HG02938 (cell line): ENCODE measurements at regions not wholly inside any gene's neighbourhood (a gene's known extent, or its start where the extent isn't known, plus 50 kb on each side); places are given as distances from the start of the nearest gene placed in this dataset.

Experiments
- ATAC-seq: cut with Tn5 transposase; IDR thresholded peaks from one replicate; pipeline ENCODE4 v1.9.1; 2021; ENCODE audit warnings: mild to moderate bottlenecking, moderate library complexity; ENCODE audit not compliant: unreplicated experiment

DNA sequence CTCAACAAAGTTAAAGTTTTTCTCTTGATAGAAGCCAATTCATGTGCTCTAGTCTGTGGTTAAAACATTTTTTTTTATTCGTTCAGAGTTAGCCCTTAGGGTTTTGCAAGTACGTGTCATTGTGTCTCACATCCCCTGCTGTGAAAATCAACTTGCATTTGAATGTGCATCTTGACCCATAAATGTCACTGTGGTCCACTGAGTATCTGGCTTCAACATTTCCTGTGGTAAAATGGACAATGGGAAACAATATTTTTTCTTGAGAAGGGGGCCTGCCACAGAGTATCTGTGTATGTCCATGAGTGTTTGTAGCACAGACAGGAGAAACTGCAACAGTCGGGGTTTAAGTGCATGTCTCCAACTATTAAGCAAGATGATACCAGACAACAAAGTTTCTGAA lies 554.8 kb upstream of the TENM3 start:
- no peak for ATAC-seq

DNA sequence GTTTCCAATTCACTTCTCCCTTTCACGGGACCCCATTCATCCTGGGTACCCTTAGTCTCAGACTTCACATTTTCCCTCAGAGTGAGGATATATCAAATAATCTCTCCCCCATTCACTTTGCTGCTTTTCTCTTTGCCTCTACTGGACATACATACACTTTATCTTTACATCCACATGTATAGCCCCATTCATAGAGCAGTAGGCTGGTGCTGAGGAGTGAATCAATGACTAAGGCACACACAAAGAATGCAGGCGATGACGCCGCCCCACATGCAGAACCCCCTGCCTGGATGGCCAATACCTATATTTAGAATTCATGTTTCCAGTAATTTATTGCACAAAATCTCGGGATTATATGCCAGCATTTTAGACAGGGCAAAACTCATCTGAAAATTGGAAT lies 554.3 kb upstream of the TENM3 start:
- ATAC-seq = no peak

DNA sequence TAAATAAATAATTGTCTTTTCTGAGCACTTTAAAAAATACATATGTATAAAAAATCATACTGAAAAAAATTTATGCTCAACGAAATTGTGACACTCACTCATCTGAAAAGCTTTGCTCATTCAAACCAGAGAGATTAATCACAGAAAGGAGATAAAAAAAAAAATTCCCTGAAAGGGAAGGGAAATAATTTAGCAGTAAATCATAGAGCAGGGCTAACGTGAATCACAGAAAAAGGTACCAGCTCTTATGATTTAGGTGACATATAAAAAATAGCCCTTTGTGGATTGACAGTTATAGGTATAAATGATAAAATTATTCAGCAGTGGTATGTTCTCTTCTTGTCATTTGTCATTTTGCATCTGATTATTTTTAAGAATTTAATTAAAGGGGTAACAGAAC lies 552.7 kb upstream of the TENM3 start:
- ATAC-seq = no peak

DNA sequence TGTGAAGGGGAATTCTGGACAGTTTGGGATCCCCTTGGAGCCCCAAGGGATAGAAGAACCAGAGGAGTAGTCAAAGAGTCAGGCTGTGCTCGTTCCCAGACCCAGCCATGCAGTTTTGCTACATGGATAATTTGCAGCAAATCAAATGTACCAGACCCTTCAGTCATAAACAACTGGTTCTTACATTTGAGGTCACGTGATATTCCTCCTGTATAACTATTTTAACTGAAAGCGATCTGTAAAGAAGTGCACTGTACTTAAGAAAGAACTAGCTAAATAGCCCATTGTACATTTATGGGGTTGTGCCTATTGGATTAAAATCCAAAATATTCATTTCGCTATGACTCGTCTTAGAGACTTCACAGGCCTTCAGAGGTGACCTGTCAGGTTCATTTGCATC lies 550.2 kb upstream of the TENM3 start:
- ATAC-seq = no peak

DNA sequence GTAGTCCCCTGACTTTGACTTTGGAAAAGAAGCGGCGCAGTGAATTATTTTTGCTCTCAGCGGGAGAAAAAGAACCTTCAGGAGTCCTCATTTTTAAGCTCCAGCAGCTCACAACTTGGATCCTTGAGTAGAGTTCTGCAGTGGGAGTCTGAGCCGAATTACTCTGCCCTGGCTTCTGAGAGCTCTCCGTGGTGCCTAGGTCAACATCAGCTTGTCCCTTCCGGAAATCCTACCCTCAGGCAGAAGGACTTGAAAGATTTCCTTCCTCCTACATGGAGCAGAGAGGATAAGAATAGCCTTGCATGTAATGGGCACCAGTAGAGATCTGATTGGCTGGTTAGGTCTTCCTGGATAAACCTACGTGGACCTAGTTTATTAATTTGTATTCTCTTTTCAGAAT lies 549.7 kb upstream of the TENM3 start:
- no peak for ATAC-seq

DNA sequence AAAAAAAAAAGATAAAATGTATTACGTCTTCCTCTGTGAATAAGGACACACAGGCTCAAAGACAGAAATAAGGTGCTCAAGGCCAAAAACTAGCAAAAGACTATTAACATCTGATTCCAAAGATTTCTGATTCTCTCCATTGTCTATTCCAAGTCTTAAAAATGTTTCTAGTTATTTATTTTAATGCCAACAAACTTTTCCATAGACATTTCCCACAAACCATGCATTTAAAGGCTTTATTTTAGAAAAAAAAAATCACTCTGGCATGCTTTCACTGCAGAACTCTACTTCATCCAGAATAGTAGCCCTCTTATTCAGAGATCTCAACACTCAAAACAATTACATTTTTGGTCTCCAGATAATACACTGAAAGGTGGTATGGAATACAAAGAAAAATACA lies 545.0 kb upstream of the TENM3 start:
- no peak for ATAC-seq

DNA sequence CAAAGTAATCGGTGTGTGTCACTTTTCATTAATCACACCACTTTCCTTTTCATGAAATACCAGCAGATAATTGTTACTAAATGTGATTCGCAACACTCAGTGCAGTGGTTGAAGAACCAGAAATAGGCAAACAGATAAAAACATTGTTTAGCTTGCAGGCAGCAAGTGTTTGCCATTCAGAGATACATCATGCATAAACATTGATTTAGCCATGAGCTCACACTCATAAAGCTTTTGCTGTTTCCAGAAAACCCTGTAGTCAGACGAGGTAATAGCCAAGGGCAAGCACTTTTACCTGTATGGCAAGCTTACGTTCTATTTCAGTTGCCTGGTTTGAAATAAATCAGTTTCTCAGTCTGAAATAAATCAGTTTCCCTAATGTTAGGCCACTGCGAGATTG lies 542.0 kb upstream of the TENM3 start:
- no peak for ATAC-seq

DNA sequence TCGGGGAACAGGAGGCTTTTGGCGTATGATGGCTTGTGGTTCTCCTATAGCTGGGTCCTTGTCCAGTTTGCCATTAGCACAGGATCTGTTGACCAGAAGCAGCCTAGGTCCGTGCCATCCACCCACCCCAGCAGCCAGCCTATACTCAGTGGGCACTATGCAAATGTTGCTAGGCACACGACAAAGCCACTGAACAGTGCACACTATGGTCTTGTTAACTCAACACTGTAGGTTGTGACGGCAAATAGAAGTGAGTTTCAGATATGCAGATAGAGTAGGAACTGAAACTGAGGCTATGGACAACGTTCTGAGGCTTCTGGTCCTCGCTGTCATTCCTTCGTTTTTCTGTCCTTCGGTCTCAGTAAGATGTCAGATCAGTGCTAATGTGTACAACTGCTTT lies 541.3 kb upstream of the TENM3 start:
- no peak for ATAC-seq

DNA sequence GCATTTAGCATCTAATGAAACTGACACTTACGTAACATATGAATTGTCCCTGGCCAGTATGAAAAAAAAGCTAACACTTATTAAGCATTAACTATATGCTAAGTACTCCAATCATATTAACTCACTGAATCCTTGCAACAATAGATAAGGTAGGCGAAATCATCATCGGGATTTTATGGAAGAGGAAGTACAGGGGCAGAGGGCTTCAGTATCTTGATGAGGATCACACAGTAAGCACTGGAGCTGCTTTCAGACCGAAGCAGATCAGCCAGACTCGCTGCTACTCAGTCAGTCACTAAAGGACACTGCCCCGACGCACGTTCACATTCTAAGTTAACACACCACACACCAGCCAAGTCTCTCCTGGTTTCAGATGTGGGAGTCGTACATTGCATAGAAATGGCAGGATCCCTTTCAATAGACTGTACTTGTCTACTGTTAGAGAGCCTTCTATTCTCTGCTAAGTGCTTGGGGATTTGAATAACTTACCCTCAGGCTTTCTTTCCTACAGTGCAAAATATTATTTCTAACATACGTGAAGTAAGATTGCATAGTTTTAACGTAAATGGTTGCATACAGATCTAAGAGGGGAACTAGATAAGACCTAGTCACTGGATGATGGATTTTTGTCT lies 540.2 kb upstream of the TENM3 start:
- no peak for ATAC-seq

DNA sequence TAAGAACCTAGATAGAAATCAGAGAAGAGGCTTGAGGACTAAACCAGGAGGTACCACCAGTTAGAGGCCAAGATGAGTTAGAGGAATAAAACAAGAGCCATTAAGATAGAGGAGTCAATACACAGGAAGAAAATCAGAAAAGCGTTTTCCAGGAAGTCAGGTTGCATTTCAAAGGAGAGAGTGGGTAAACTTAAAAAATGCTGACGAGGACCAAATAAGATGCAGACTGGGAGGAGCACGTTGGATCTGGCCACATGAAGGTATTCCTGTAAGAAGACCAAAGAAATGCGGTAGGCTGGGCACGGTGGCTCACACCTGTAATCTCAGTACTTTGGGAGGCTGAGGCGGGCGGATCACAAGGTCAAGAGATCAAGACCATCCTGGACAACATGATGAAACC lies 533.1 kb upstream of the TENM3 start:
- no peak for ATAC-seq

DNA sequence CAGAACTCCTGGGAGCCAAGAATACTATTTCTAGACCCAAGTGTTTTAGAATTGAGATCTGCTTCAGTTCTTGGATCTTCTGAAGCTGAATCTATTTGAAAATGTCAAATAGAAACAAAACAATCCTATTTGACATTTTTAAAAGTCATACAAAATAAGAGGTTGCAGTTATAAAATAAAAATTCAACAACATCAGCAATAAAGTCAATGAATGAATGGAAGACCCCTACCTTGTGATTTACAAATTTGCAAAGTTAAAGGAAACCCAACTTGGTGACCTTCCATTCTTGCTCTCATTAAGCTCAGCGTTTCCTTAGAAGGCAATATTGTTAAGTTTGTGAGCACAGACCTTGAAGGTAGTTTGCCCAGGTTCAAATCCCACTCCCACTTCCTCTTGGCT lies 531.8 kb upstream of the TENM3 start:
- no peak for ATAC-seq

DNA sequence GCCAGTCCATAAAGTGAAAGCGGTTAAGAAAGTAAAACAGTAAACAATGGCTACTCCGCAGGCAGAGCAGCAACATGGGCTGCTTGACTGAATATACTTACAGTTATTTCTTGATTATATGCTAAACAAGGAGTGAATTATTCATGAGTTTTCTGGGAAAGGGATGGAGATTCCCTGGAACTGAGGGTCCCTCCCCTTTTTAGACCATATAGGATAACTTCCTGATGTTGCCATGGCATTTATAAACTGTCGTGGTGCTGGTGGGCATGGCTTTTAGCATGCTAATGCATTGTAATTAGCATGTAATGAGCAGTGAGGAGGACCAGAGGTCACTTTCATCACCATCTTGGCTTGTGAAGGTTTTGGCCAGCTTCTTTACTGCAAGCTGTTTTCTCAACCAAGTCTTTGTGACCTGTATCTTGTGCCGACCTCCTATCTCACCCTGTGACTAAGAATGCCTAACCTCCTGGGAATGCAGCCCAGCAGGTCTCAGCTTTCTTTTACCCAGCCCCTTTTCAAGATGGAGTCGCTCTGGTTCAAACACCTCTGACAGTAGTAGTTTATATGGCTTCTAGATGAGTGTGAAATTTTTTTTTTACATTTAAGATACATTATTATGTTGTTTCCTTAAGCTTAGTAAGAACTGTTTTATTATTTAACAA lies 514.8 kb upstream of the TENM3 start:
- ATAC-seq = no peak

DNA sequence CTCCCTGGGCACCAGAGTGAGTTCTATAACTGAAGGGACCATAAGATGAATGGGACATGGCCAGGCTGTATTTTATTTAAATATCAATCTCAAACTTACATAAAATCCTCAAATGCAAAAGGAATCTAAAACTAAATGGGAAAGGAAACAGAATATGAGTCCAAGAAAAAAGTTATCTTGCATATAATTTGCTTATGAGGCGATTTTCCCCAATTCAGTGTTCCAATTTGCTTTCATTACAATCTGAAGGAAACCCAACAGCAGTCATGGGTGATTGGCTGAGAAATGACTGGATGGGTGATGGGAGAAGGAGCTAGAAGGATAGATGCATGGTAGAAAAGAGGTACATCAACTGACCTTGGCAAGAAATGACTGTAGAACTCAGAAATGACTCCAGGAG lies 511.3 kb upstream of the TENM3 start:
- no peak for ATAC-seq

DNA sequence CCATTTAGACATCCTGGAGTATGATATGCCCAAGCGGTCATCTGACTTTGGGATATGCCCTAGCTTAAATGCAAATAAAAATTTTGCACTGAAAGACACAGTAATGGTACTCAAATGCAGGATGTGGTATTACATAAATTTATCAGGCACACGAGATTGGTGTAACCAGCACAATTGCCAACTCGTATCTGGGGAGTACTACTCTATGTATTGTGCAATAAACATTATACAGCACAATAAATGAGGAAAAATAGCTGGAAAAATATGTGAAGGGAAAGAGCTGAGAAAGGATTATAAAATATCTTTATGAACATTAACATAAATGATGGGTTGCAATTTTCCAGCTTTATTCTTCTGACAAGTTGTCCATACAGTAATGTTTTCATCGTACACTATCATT lies 505.5 kb upstream of the TENM3 start:
- ATAC-seq = no peak

DNA sequence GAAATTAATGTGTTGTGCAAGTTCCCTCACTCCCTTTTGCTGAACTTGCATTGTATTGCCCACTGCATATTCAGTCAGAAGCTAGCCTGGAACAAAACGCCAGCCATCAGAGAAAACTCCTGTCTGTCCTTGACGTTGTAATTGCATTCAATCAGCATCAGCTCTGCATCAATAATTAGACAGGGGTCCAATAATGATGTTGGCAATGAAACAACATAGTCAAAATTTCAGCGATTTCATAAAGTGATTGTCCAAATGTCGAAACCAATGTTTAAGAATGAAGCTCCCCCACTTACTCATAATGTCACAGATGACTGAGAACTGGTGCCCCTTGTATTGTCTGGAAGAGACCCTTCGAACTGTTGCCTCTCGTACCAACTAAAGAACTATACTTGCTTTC lies 504.2 kb upstream of the TENM3 start:
- no peak for ATAC-seq

DNA sequence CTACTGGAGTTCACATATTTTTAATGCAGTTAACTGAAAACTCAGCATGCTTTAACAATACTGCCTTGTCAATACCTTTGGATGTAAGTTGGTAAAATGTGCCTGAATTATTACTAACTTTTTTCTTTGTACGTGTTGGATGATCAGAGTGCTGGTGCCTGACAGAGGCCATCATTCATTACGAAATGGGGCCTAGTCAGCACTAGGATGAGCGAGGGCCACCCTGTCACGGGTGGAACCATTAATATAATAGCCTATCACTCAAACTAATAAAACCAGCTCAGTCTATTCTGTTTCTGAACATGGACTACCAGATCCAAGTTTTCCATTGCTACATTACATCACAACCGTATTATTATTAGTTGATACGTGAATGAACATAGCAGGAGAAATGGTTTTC lies 501.7 kb upstream of the TENM3 start:
- no peak for ATAC-seq

DNA sequence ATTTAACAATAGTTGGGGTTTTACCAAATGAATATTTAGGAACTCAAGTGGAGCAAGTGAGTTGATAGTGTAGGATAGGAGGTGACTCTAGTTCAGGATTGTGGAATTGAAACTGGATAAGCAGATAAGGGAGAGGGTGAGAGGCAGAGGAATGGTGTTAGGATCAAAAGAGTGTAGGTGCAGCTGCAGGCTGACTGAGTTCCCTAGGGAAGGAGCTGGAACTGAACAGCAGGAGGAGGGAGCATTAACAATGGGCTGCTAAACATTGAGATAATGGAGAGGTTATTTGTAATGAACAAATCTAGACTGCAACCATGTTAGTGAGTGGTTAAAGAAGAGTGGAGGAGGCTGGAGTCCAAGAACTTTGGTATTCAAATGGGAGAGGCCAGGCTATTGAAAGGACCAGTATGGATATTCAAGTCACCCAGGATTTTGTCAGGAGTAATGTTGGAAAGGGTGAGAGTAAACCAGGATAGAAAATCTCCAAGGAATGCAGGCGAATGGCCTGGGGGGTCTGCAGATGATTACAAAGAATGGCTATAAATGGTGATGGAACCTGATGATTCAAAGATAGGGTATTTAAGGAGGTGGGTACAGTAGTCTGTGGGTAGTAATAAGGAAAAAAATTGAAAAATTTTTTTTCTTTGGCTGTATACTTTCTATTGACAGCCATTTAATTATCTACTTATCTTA lies 497.1 kb upstream of the TENM3 start:
- no peak for ATAC-seq

DNA sequence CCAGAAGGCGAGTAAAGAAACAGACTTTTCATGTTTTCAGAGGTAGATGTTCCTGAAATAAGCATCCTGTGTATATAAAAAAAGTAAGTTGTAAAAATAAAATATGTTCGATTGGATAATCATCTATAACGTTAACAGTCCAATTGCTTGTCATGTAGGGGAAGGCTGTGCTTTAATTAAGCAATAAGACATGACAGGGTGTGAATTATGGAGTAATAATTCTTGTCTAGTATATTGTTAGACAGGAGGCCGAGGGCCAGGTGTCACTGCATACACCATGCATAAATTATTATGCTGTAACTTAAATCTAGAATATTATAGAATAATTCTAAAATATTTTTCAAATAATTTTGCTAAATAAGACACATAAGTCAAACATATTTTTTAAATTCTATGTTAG lies 494.6 kb upstream of the TENM3 start:
- ATAC-seq = no peak

DNA sequence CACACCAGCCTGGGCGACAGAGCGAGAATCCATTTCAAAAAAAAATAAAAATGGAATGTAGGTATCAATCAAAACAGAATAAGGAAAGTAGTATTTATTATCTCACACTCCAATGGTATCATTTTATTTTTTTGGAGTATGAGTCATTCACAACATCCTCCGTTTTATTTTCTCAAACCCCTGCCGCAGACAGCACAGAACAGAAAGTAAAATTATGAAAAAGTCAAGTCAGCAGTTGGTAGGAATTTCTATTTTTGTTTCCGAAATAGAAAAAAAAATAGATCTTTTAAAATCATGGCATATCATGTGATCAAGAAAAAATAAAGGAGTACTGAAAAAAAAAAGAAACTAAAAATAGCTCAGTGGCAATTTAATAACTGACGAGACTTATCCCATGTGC lies 490.7 kb upstream of the TENM3 start:
- no peak for ATAC-seq

DNA sequence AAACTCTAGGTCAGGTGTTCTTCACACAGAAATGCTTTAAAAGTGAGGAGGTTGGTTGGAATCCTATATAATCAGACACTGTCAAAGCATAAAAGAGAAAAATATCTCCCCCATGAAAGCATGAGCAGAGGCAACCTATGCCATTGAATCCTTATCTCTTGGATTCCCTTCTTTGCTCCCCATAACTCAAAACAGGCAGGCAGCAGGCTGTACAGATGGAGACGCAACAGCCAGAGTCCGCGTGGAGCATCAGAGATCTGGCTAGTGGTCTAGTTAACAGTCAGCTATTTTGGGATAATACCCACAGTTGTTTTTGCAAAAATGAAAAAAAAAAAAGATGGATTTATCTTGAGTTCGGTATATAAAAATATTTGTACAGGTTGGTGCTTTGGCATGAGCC lies 490.0 kb upstream of the TENM3 start:
- ATAC-seq = no peak

DNA sequence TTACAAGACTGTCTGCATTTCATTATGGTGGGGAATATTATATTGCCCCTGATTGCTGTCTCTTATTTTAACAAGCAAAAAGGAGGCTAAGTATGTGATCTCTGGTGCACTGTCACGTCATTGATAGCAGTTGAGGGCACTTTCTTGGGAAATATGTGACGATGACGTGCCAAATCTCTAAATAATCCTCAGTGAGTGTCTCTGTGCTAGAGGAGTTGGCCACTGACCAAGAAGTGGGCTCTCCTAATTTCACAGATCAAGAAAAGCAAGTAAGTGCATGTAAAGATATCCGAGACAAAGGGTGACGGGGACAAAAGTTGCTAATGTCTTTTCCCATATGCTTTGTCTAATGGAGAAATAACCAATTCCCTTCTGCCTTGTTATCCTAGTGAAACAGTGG lies 487.4 kb upstream of the TENM3 start:
- no peak for ATAC-seq

DNA sequence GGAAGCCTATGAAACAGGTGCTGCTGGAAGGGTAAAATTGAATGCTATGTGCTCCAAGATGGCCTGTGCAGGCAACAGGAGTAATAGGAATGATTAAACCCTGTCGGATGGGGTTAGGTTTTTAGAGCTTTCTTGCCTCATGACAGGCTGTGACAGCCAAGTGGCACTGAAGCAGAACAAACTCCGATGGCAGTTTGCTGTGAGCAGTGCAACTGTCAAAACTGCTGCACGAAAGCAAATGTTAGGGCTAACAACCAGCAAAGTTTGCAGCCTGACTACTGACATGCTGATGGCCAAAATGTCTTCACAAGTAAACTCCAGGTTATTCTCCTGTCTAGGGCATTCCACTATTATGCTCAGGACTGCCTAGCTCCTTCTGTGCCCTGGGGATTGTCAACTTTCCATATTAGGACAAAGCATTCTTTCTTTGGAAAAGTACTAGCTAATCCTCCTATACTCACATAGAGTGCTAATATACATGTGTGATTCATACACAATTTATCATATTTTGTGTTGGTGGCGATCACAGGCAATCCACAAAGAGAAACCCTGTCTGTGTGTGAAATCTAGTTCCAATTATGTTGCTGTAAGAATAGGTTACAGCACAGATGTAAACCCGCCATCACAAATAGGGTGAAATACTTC lies 486.6 kb upstream of the TENM3 start:
- ATAC-seq = no peak
